GM23338 (cell line): ENCODE measurements at regions not wholly inside any gene's neighbourhood (a gene's known extent, or its start where the extent isn't known, plus 50 kb on each side); places are given as distances from the start of the nearest gene placed in this dataset.

Source experiments
- ATAC-seq: fragments of 200-7000 bp; cut with Tn5 transposase; 3 replicates; pipeline ENCODE4 v1.9.1; 2020
- DNase-seq: peaks from one replicate; pipeline ENCODE4 v3.0.0-alpha.2; 2015; ENCODE audit warnings: low spot score
- H2AFZ ChIP-seq: fragments of 200-600 bp; sonication (generic); 2 replicates; pipeline ENCODE4 v1.8.0; 2016; ENCODE audit warnings: antibody characterized with exemption, mild to moderate bottlenecking, moderate library complexity
- H3F3A ChIP-seq: fragments of 200-600 bp; sonication (generic); replicated peaks from 2 replicates; pipeline ENCODE4 v1.8.0; 2017; ENCODE audit warnings: antibody characterized with exemption, mixed run types, low read depth
- H3K27ac ChIP-seq: fragments of 200-600 bp; sonication (generic); 2 replicates; pipeline ENCODE4 v1.6.1; 2016; ENCODE audit warnings: low read depth
- H3K27me3 ChIP-seq: fragments of 200-600 bp; sonication (generic); 2 replicates; pipeline ENCODE4 v1.8.0; 2016; ENCODE audit warnings: mild to moderate bottlenecking, mixed run types, moderate library complexity; ENCODE audit not compliant: insufficient read depth
- H3K36me3 ChIP-seq: fragments of 200-600 bp; sonication (generic); 2 replicates; pipeline ENCODE4 v1.8.0; 2016; ENCODE audit warnings: mild to moderate bottlenecking; ENCODE audit not compliant: insufficient read depth
- H3K4me1 ChIP-seq: fragments of 200-600 bp; sonication (generic); 2 replicates; pipeline ENCODE4 v1.8.0; 2016; ENCODE audit warnings: mild to moderate bottlenecking, moderate library complexity; ENCODE audit not compliant: insufficient read depth
- H3K4me2 ChIP-seq: fragments of 200-600 bp; sonication (generic); 2 replicates; pipeline ENCODE4 v1.7.1; 2017; ENCODE audit warnings: mixed run types
- H3K4me3 ChIP-seq: fragments of 200-600 bp; sonication (generic); 2 replicates; pipeline ENCODE4 v1.6.1; 2016; ENCODE audit warnings: mixed run types
- H3K79me2 ChIP-seq: fragments of 200-600 bp; sonication (generic); replicated peaks from 2 replicates; pipeline ENCODE4 v1.8.0; 2017; ENCODE audit warnings: mild to moderate bottlenecking; ENCODE audit not compliant: insufficient read depth
- H3K9me2 ChIP-seq: fragments of 200-600 bp; sonication (generic); 2 replicates; pipeline ENCODE4 v1.8.0; 2017; ENCODE audit not compliant: insufficient read depth
- H4K20me1 ChIP-seq: fragments of 200-600 bp; sonication (generic); replicated peaks from 2 replicates; pipeline ENCODE4 v1.8.0; 2017; ENCODE audit warnings: mild to moderate bottlenecking; ENCODE audit not compliant: insufficient read depth
- H3K27ac Mint-ChIP-seq: 2 replicates; pipeline ENCODE4 v1.8.0; 2020; ENCODE audit warnings: inconsistent platforms, mild to moderate bottlenecking, moderate library complexity, mixed read lengths
- H3K27me3 Mint-ChIP-seq: 3 replicates; pipeline ENCODE4 v1.8.0; 2022; ENCODE audit warnings: low read depth, mild to moderate bottlenecking, moderate library complexity, mixed read lengths, inconsistent platforms; ENCODE audit not compliant: insufficient read depth, poor library complexity
- H3K36me3 Mint-ChIP-seq: 3 replicates; pipeline ENCODE4 v1.8.0; 2021; ENCODE audit warnings: low read depth, mild to moderate bottlenecking, inconsistent platforms, moderate library complexity, mixed read lengths
- H3K4me1 Mint-ChIP-seq: 3 replicates; pipeline ENCODE4 v1.8.0; 2020; ENCODE audit warnings: mild to moderate bottlenecking, inconsistent platforms, mixed read lengths
- H3K4me3 Mint-ChIP-seq: 3 replicates; pipeline ENCODE4 v1.8.0; 2021; ENCODE audit warnings: moderate library complexity, mild to moderate bottlenecking, inconsistent platforms, mixed read lengths
- H3K9me3 Mint-ChIP-seq: 3 replicates; pipeline ENCODE4 v1.8.0; 2020; ENCODE audit warnings: moderate library complexity, mild to moderate bottlenecking, inconsistent platforms, mixed read lengths
- EZH2 ChIP-seq: fragments of 200-600 bp; sonication (generic); IDR thresholded peaks from one replicate; pipeline ENCODE4 v1.8.0; 2017; ENCODE audit warnings: antibody characterized with exemption, mild to moderate bottlenecking, low read depth; ENCODE audit not compliant: unreplicated experiment
- JUNB ChIP-seq: IDR thresholded peaks from one replicate; pipeline ENCODE4 v1.6.1; 2016; ENCODE audit warnings: antibody characterized with exemption; ENCODE audit not compliant: unreplicated experiment
- NANOG ChIP-seq: IDR thresholded peaks from 2 replicates; pipeline ENCODE4 v1.6.1; 2016; ENCODE audit warnings: antibody characterized with exemption, borderline replicate concordance
- POLR2AphosphoS5 ChIP-seq: IDR thresholded peaks from 2 replicates; pipeline ENCODE4 v1.6.1; 2016; ENCODE audit warnings: antibody characterized with exemption, low read depth
- STAT1 ChIP-seq: IDR thresholded peaks from one replicate; pipeline ENCODE4 v1.6.1; 2016; ENCODE audit warnings: antibody characterized with exemption; ENCODE audit not compliant: unreplicated experiment
- ZNF114 ChIP-seq: fragments of 250-450 bp; sonication (Bioruptor Pico); IDR thresholded peaks from 2 replicates; pipeline ENCODE4 v1.5.0; 2020; ENCODE audit warnings: mild to moderate bottlenecking, moderate library complexity
- ZNF331 ChIP-seq: fragments of 250-450 bp; sonication (Bioruptor Pico); IDR thresholded peaks from 2 replicates; pipeline ENCODE4 v1.5.0; 2020; ENCODE audit warnings: low read depth, mild to moderate bottlenecking, moderate library complexity
- TF ChIP-seq, protein P1 (sequence below): fragments of 250-450 bp; sonication (Bioruptor Pico); IDR thresholded peaks from 2 replicates; pipeline ENCODE4 v1.5.0; 2020; ENCODE audit warnings: mild to moderate bottlenecking, moderate library complexity
- TF ChIP-seq, protein P2 (sequence below): IDR thresholded peaks from one replicate; pipeline ENCODE4 v1.6.1; 2018; ENCODE audit warnings: antibody characterized with exemption; ENCODE audit not compliant: unreplicated experiment
- TF ChIP-seq, protein P3 (sequence below): IDR thresholded peaks from 2 replicates; pipeline ENCODE4 v1.6.1; 2016; ENCODE audit warnings: antibody characterized with exemption

DNA sequence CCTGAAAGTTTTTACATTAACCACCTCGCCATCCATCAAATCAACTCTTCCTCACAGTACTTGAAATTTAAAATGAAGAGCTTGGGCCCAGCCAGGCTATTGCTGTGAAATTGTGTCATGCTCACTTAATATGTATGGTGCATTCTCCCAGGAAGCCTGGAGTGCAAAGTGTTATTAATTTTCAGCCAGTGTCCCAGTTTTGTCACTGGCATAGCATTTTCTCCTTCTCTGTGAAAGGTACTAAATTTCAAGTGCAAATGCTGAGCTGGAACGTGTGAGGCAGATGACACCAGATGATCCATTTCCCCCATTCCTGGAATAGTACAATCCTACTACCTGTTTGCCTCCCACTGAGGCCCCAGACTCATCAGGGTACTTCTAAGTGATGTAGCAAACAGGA lies 397.6 kb upstream of the ACTBL2 start (continued):
- TF ChIP-seq, protein P1, sequence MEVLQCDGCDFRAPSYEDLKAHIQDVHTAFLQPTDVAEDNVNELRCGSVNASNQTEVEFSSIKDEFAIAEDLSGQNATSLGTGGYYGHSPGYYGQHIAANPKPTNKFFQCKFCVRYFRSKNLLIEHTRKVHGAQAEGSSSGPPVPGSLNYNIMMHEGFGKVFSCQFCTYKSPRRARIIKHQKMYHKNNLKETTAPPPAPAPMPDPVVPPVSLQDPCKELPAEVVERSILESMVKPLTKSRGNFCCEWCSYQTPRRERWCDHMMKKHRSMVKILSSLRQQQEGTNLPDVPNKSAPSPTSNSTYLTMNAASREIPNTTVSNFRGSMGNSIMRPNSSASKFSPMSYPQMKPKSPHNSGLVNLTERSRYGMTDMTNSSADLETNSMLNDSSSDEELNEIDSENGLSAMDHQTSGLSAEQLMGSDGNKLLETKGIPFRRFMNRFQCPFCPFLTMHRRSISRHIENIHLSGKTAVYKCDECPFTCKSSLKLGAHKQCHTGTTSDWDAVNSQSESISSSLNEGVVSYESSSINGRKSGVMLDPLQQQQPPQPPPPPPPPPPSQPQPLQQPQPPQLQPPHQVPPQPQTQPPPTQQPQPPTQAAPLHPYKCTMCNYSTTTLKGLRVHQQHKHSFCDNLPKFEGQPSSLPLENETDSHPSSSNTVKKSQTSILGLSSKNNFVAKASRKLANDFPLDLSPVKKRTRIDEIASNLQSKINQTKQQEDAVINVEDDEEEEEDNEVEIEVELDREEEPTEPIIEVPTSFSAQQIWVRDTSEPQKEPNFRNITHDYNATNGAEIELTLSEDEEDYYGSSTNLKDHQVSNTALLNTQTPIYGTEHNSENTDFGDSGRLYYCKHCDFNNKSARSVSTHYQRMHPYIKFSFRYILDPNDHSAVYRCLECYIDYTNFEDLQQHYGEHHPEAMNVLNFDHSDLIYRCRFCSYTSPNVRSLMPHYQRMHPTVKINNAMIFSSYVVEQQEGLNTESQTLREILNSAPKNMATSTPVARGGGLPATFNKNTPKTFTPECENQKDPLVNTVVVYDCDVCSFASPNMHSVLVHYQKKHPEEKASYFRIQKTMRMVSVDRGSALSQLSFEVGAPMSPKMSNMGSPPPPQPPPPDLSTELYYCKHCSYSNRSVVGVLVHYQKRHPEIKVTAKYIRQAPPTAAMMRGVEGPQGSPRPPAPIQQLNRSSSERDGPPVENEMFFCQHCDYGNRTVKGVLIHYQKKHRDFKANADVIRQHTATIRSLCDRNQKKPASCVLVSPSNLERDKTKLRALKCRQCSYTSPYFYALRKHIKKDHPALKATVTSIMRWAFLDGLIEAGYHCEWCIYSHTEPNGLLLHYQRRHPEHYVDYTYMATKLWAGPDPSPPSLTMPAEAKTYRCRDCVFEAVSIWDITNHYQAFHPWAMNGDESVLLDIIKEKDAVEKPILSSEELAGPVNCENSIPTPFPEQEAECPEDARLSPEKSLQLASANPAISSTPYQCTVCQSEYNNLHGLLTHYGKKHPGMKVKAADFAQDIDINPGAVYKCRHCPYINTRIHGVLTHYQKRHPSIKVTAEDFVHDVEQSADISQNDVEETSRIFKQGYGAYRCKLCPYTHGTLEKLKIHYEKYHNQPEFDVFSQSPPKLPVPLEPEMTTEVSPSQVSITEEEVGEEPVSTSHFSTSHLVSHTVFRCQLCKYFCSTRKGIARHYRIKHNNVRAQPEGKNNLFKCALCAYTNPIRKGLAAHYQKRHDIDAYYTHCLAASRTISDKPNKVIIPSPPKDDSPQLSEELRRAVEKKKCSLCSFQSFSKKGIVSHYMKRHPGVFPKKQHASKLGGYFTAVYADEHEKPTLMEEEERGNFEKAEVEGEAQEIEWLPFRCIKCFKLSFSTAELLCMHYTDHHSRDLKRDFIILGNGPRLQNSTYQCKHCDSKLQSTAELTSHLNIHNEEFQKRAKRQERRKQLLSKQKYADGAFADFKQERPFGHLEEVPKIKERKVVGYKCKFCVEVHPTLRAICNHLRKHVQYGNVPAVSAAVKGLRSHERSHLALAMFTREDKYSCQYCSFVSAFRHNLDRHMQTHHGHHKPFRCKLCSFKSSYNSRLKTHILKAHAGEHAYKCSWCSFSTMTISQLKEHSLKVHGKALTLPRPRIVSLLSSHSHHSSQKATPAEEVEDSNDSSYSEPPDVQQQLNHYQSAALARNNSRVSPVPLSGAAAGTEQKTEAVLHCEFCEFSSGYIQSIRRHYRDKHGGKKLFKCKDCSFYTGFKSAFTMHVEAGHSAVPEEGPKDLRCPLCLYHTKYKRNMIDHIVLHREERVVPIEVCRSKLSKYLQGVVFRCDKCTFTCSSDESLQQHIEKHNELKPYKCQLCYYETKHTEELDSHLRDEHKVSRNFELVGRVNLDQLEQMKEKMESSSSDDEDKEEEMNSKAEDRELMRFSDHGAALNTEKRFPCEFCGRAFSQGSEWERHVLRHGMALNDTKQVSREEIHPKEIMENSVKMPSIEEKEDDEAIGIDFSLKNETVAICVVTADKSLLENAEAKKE (CRISPR knock-in tag), result no peak
- TF ChIP-seq EZH2 (no peak), JUNB (no peak), NANOG (no peak)

DNA sequence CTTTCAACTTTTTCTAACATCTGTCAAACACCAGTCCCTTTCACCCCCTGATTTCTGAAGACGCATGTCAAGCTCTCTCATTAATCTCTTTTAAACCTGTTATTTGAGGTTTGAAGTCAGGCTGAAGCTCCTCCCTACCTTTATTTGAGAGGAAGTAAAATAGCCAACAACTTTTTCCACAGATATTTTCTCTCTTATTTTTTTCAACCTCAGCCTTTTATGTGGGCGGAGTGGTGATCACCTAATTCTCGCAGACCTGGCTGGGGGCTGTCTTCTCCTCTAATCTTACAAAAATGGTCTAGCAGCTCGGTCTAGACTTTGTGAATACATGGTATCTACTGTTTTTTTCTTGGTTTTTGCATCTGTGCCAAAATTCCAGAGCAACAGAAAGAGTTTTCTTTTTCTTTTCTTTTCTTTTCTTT lies 395.7 kb upstream of the ACTBL2 start:
- H3K9me2 ChIP-seq, result 0 out of 2 replicates have a peak, but pooled peaks cover 2% of the 10 kb centered on the region
- H3K4me2 ChIP-seq, result no peak overlapping the region

More for the DNA sequence above, 395.7 kb upstream of the ACTBL2 start:
- Histone ChIP-seq H3K36me3 (no peaks in the 10 kb centered on the region), H4K20me1 (no peaks in the 10 kb centered on the region), H3K4me1 (no peaks in the 10 kb centered on the region), H3K79me2 (no peaks in the 10 kb centered on the region), H3K27me3 (no peaks in the 10 kb centered on the region), H3K4me3 (no peak overlapping the region), H2AFZ (peak overlapping the region; percentile 38; the same call in 1 of the 2 replicates), H3K27ac (no peak overlapping the region), H3F3A (no peaks in the 10 kb centered on the region)
- no peak for DNase-seq
- Mint-ChIP-seq H3K27ac (no peak overlapping the region), H3K9me3 (no peaks in the 10 kb centered on the region), H3K36me3 (no peaks in the 10 kb centered on the region), H3K4me1 (no peaks in the 10 kb centered on the region), H3K27me3 (no peaks in the 10 kb centered on the region), H3K4me3 (no peak overlapping the region)
- no peak for ATAC-seq
- TF ChIP-seq ZNF114 (CRISPR knock-in tag) (no peak), ZNF331 (CRISPR knock-in tag) (no peak), JUNB (no peak), STAT1 (no peak), NANOG (no peak), EZH2 (no peak), POLR2AphosphoS5 (no peak)
- TF ChIP-seq, protein P2, sequence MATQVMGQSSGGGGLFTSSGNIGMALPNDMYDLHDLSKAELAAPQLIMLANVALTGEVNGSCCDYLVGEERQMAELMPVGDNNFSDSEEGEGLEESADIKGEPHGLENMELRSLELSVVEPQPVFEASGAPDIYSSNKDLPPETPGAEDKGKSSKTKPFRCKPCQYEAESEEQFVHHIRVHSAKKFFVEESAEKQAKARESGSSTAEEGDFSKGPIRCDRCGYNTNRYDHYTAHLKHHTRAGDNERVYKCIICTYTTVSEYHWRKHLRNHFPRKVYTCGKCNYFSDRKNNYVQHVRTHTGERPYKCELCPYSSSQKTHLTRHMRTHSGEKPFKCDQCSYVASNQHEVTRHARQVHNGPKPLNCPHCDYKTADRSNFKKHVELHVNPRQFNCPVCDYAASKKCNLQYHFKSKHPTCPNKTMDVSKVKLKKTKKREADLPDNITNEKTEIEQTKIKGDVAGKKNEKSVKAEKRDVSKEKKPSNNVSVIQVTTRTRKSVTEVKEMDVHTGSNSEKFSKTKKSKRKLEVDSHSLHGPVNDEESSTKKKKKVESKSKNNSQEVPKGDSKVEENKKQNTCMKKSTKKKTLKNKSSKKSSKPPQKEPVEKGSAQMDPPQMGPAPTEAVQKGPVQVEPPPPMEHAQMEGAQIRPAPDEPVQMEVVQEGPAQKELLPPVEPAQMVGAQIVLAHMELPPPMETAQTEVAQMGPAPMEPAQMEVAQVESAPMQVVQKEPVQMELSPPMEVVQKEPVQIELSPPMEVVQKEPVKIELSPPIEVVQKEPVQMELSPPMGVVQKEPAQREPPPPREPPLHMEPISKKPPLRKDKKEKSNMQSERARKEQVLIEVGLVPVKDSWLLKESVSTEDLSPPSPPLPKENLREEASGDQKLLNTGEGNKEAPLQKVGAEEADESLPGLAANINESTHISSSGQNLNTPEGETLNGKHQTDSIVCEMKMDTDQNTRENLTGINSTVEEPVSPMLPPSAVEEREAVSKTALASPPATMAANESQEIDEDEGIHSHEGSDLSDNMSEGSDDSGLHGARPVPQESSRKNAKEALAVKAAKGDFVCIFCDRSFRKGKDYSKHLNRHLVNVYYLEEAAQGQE, result no peak
- TF ChIP-seq, protein P3, sequence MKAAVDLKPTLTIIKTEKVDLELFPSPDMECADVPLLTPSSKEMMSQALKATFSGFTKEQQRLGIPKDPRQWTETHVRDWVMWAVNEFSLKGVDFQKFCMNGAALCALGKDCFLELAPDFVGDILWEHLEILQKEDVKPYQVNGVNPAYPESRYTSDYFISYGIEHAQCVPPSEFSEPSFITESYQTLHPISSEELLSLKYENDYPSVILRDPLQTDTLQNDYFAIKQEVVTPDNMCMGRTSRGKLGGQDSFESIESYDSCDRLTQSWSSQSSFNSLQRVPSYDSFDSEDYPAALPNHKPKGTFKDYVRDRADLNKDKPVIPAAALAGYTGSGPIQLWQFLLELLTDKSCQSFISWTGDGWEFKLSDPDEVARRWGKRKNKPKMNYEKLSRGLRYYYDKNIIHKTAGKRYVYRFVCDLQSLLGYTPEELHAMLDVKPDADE, result no peak
